IMR-90 (cell line): ENCODE measurements at regions not wholly inside any gene's neighbourhood (a gene's known extent, or its start where the extent isn't known, plus 50 kb on each side); places are given as distances from the start of the nearest gene placed in this dataset.

Source experiments
- ATAC-seq: fragments of 200-7000 bp; cut with Tn5 transposase; 2 replicates; pipeline ENCODE4 v1.9.1; 2020; ENCODE audit warnings: low read depth, mild to moderate bottlenecking, moderate library complexity
- BruUV-seq: library from RNA; stranded (reverse); fragments of 400-500 nt; replicated peaks from 2 replicates; lab custom pipeline; 2021; lab: Mats Ljungman, UMichigan
- CTCF ChIA-PET: fragments of 300-600 bp; formaldehyde crosslinking; extraction: SDS; loops from one replicate; lab custom pipeline; 2021; ENCODE audit warnings: antibody characterized with exemption; lab: Yijun Ruan, JAX
- POLR2A ChIA-PET: fragments of 300-600 bp; sonication (Branson Sonifier 250); formaldehyde crosslinking; loops from one replicate; lab custom pipeline; 2022; ENCODE audit warnings: antibody characterized with exemption; ENCODE audit not compliant: unreplicated experiment; lab: Charles Lee
- DNase-seq: peaks from one replicate; pipeline ENCODE4 v3.0.0; 2013
- H2AFZ ChIP-seq: replicated peaks from 2 replicates; pipeline ENCODE3; 2013; ENCODE audit warnings: low read length, mild to moderate bottlenecking; ENCODE audit not compliant: poor library complexity
- H2AK5ac ChIP-seq: 2 replicates; pipeline ENCODE4 v1.6.1; 2013; ENCODE audit warnings: low read depth, low read length, inconsistent platforms
- H2AK9ac ChIP-seq: replicated peaks from 2 replicates; pipeline ENCODE3; 2013; ENCODE audit warnings: mild to moderate bottlenecking, low read depth, low read length, moderate library complexity; ENCODE audit not compliant: poor library complexity
- H2BK120ac ChIP-seq: 2 replicates; pipeline ENCODE4 v1.6.1; 2013; ENCODE audit warnings: low read depth, low read length, inconsistent platforms
- H2BK15ac ChIP-seq: 3 replicates; pipeline ENCODE4 v1.6.1; 2013; ENCODE audit warnings: low read depth, low read length, inconsistent platforms
- H2BK20ac ChIP-seq: 2 replicates; pipeline ENCODE4 v1.6.1; 2013; ENCODE audit warnings: low read depth, mild to moderate bottlenecking, inconsistent platforms, low read length, moderate library complexity
- H2BK5ac ChIP-seq: 2 replicates; pipeline ENCODE4 v1.6.1; 2013; ENCODE audit warnings: mild to moderate bottlenecking, low read depth, low read length, inconsistent platforms; ENCODE audit not compliant: poor library complexity, severe bottlenecking
- H3K14ac ChIP-seq: replicated peaks from 2 replicates; pipeline ENCODE4 v1.6.1; 2013; ENCODE audit warnings: low read depth, low read length, inconsistent platforms
- H3K18ac ChIP-seq: 2 replicates; pipeline ENCODE4 v1.6.1; 2013; ENCODE audit warnings: low read depth, low read length, control low read depth
- H3K23ac ChIP-seq: 2 replicates; pipeline ENCODE4 v1.6.1; 2013; ENCODE audit warnings: low read depth, low read length, inconsistent platforms
- H3K27ac ChIP-seq: 2 replicates; pipeline ENCODE4 v1.5.1; 2013; ENCODE audit warnings: mild to moderate bottlenecking, control low read depth, low read length; ENCODE audit not compliant: insufficient read depth
- H3K27me3 ChIP-seq: 2 replicates; pipeline ENCODE4 v1.6.1; 2013; ENCODE audit warnings: low read length; ENCODE audit not compliant: control insufficient read depth, insufficient read depth
- H3K36me3 ChIP-seq: 2 replicates; pipeline ENCODE4 v1.6.1; 2013; ENCODE audit warnings: low read length, mixed read lengths; ENCODE audit not compliant: control insufficient read depth, insufficient read depth
- H3K4ac ChIP-seq: 2 replicates; pipeline ENCODE4 v1.6.1; 2013; ENCODE audit warnings: low read depth, low read length, inconsistent platforms
- H3K4me1 ChIP-seq: 2 replicates; pipeline ENCODE4 v1.6.1; 2013; ENCODE audit warnings: low read length, mixed read lengths; ENCODE audit not compliant: control insufficient read depth, insufficient read depth
- H3K4me2 ChIP-seq: 2 replicates; pipeline ENCODE4 v1.6.1; 2013; ENCODE audit warnings: low read depth, mild to moderate bottlenecking, control low read depth, low read length, moderate library complexity
- H3K4me3 ChIP-seq: 2 replicates; pipeline ENCODE4 v1.5.1; 2013; ENCODE audit warnings: low read depth, mild to moderate bottlenecking, control low read depth, low read length, moderate library complexity; ENCODE audit not compliant: insufficient read depth
- H3K56ac ChIP-seq: 2 replicates; pipeline ENCODE4 v1.6.1; 2013; ENCODE audit warnings: low read length, inconsistent platforms; ENCODE audit not compliant: insufficient read depth; ENCODE audit errors: extremely low read depth
- H3K79me1 ChIP-seq, 2 experiments: 2 replicates each; pipeline ENCODE4 v1.6.1; 2013; ENCODE audit warnings: low read length in 2 of 2, inconsistent platforms in 1 of 2, low read depth in 1 of 2
- H3K9ac ChIP-seq: 2 replicates; pipeline ENCODE4 v1.6.1; 2013; ENCODE audit warnings: low read depth, low read length, control low read depth
- H3K9me1 ChIP-seq: 2 replicates; pipeline ENCODE4 v1.6.1; 2013; ENCODE audit warnings: low read length, inconsistent platforms; ENCODE audit not compliant: insufficient read depth
- H3K9me3 ChIP-seq: 2 replicates; pipeline ENCODE4 v1.6.1; 2013; ENCODE audit warnings: low read length; ENCODE audit not compliant: control insufficient read depth, insufficient read depth
- H4K20me1 ChIP-seq: 2 replicates; pipeline ENCODE4 v1.6.1; 2013; ENCODE audit warnings: low read length, inconsistent platforms; ENCODE audit not compliant: insufficient read depth
- H4K5ac ChIP-seq: 2 replicates; pipeline ENCODE4 v1.6.1; 2013; ENCODE audit warnings: mild to moderate bottlenecking, low read depth, low read length, control low read depth
- H4K8ac ChIP-seq, 2 experiments: 2 replicates each; pipeline ENCODE4 v1.6.1; 2013; ENCODE audit warnings: low read depth in 2 of 2, low read length in 2 of 2, control low read depth in 1 of 2, inconsistent platforms in 1 of 2
- H4K91ac ChIP-seq: 2 replicates; pipeline ENCODE4 v1.6.1; 2013; ENCODE audit warnings: low read depth, low read length, inconsistent platforms; ENCODE audit not compliant: insufficient read depth
- BHLHE40 ChIP-seq: fragments of 150-350 bp; IDR thresholded peaks from 2 replicates; pipeline ENCODE4 v1.6.1; 2016; ENCODE audit warnings: mild to moderate bottlenecking, low read depth, low read length
- CEBPB ChIP-seq: IDR thresholded peaks from 2 replicates; pipeline ENCODE4 v1.6.1; 2012; ENCODE audit warnings: low read depth, low read length, improper control_type of control experiment
- FOS ChIP-seq: fragments of 150-350 bp; IDR thresholded peaks from 2 replicates; pipeline ENCODE4 v1.6.1; 2016; ENCODE audit warnings: low read depth, low read length
- MAFK ChIP-seq: IDR thresholded peaks from 2 replicates; pipeline ENCODE4 v1.6.1; 2012; ENCODE audit warnings: low read depth, low read length, improper control_type of control experiment
- MAZ ChIP-seq: IDR thresholded peaks from 2 replicates; pipeline ENCODE4 v1.6.1; 2012; ENCODE audit warnings: low read depth, mild to moderate bottlenecking, low read length, improper control_type of control experiment, moderate library complexity, borderline replicate concordance
- MXI1 ChIP-seq: IDR thresholded peaks from 2 replicates; pipeline ENCODE4 v1.6.1; 2012; ENCODE audit warnings: low read depth, mild to moderate bottlenecking, low read length, moderate library complexity, borderline replicate concordance
- NFE2L2 ChIP-seq: fragments of 150-350 bp; IDR thresholded peaks from 2 replicates; pipeline ENCODE4 v1.6.1; 2016; ENCODE audit warnings: low read depth, mild to moderate bottlenecking, low read length
- POLR2A ChIP-seq: IDR thresholded peaks from 2 replicates; pipeline ENCODE4 v1.6.1; 2012; ENCODE audit warnings: mild to moderate bottlenecking, low read depth, low read length
- RAD21 ChIP-seq: IDR thresholded peaks from 2 replicates; pipeline ENCODE4 v1.6.1; 2012; ENCODE audit warnings: low read length, improper control_type of control experiment
- RCOR1 ChIP-seq: IDR thresholded peaks from 2 replicates; pipeline ENCODE4 v1.6.1; 2012; ENCODE audit warnings: mild to moderate bottlenecking, low read length, improper control_type of control experiment; ENCODE audit not compliant: insufficient replicate concordance
- SMC3 ChIP-seq: fragments of 150-350 bp; IDR thresholded peaks from 2 replicates; pipeline ENCODE4 v1.6.1; 2016; ENCODE audit warnings: low read depth, mild to moderate bottlenecking, antibody characterized with exemption, low read length, moderate library complexity
- WGBS, 2 experiments: methylation state at CpG; one replicate each; pipeline versions ENCODE4 v1.1.5 to v1.1.7; 2013; ENCODE audit warnings: missing lambda C conversion rate in 2 of 2; ENCODE audit not compliant: insufficient read length in 1 of 2; ENCODE audit errors: extremely low coverage in 2 of 2; 5-methylcytosine and 5-hydroxymethylcytosine counted together
- dilution Hi-C: fragments of 300-500 bp; cut with HindIII; formaldehyde crosslinking; loops from one replicate; pipeline ENCODE4 v1.14.3; 2018; ENCODE audit warnings: low sequenced_read_pairs; ENCODE audit not compliant: unreplicated experiment
- in situ Hi-C: fragments of 300-500 bp; cut with MboI; formaldehyde crosslinking; loops from 3 replicates; pipeline ENCODE4 v1.14.3; 2019; ENCODE audit warnings: low sequenced_read_pairs, inconsistent platforms, mixed read lengths
- intact Hi-C: fragments of 100-400 bp; cut with micrococcal nuclease; formaldehyde crosslinking; loops from 2 replicates; pipeline ENCODE4 v1.10.0; 2022
- TF ChIP-seq, protein P1 (sequence below): fragments of 150-350 bp; IDR thresholded peaks from 2 replicates; pipeline ENCODE4 v1.6.1; 2016; ENCODE audit warnings: low read depth, mild to moderate bottlenecking, low read length, moderate library complexity, borderline replicate concordance
- TF ChIP-seq, protein P2 (sequence below): conservative IDR thresholded peaks from 2 replicates; pipeline ENCODE4 v1.5.1; 2012; ENCODE audit warnings: mild to moderate bottlenecking, low read depth, low read length, improper control_type of control experiment

DNA sequence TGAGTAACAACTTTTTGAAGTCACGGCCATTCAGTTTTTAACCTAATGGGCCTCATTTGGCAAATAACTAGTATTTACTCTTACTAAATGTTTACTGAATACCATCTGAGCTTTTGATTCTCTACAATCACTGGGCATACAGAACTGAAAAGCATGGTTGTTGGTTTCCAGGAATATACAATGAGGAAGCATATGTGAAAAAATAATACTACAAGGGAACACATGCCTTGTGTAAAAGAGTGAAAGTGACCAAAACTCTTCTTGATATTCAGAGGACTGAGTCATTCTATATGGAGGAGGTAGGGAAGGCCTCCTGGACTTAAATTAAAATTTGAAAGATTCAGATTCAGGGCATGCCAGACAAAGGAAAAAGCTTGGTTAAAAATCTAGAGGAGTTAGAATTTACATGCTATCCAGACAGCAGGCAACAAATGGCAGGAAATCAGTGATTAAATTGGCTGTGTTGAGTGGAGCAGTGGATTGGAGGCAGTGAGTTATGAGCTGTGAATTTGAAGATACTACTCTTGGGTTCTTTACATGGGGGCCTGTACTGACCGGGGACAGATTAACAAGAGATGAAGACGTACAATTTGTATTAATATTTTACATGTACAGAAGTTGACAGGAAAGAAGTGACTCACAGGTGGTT lies 53.6 kb upstream of the NRXN1 start:
- H2BK120ac ChIP-seq, result no peak overlapping the region
- ChIA-PET POLR2A (no interaction called here), CTCF (interaction anchor here (0.8 kb wide), 1 partner anchor 77 kb away, joined by 3 read pairs; no protein-coding TSS in a partner anchor)
- H3K23ac ChIP-seq, result no peak overlapping the region
- no peak overlapping the region for H2AK5ac ChIP-seq
- no peak overlapping the region for H3K18ac ChIP-seq
- no CpG with 5 or more reads among the region's 3 CpGs for WGBS, 2 experiments
- DNase-seq (no peak), ATAC-seq (no peak)
- in situ Hi-C loops (no loop called here), dilution Hi-C loops (no loop called here), intact Hi-C loops (no loop called here)
- no peak overlapping the region for H3K14ac ChIP-seq
- H4K5ac ChIP-seq, result no peak overlapping the region
- H3K4me3 ChIP-seq, result no peak overlapping the region
- H3K56ac ChIP-seq, result no peak overlapping the region
- no peak overlapping the region for H3K27ac ChIP-seq
- TF ChIP-seq FOS, result no peak
- TF ChIP-seq, protein P1, sequence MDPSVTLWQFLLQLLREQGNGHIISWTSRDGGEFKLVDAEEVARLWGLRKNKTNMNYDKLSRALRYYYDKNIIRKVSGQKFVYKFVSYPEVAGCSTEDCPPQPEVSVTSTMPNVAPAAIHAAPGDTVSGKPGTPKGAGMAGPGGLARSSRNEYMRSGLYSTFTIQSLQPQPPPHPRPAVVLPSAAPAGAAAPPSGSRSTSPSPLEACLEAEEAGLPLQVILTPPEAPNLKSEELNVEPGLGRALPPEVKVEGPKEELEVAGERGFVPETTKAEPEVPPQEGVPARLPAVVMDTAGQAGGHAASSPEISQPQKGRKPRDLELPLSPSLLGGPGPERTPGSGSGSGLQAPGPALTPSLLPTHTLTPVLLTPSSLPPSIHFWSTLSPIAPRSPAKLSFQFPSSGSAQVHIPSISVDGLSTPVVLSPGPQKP, result no peak
- TF ChIP-seq NFE2L2, result no peak
- no peak for TF ChIP-seq MAZ
- no peak for TF ChIP-seq MXI1
- TF ChIP-seq, protein P2, sequence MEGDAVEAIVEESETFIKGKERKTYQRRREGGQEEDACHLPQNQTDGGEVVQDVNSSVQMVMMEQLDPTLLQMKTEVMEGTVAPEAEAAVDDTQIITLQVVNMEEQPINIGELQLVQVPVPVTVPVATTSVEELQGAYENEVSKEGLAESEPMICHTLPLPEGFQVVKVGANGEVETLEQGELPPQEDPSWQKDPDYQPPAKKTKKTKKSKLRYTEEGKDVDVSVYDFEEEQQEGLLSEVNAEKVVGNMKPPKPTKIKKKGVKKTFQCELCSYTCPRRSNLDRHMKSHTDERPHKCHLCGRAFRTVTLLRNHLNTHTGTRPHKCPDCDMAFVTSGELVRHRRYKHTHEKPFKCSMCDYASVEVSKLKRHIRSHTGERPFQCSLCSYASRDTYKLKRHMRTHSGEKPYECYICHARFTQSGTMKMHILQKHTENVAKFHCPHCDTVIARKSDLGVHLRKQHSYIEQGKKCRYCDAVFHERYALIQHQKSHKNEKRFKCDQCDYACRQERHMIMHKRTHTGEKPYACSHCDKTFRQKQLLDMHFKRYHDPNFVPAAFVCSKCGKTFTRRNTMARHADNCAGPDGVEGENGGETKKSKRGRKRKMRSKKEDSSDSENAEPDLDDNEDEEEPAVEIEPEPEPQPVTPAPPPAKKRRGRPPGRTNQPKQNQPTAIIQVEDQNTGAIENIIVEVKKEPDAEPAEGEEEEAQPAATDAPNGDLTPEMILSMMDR, result no peak
- no peak for TF ChIP-seq SMC3
- no peak for TF ChIP-seq POLR2A
- TF ChIP-seq MAFK, result no peak
- TF ChIP-seq RAD21, result no peak
- TF ChIP-seq BHLHE40, result no peak
- TF ChIP-seq RCOR1, result no peak
- TF ChIP-seq CEBPB, result no peak
- H2BK5ac ChIP-seq, result no peak overlapping the region
- H2BK15ac ChIP-seq, result no peak overlapping the region
- no peaks in the 10 kb centered on the region for H3K9me1 ChIP-seq
- H3K4ac ChIP-seq, result no peak overlapping the region
- no peak overlapping the region for H3K4me2 ChIP-seq
- H4K91ac ChIP-seq, result no peak overlapping the region
- no peaks in the 10 kb centered on the region for H4K20me1 ChIP-seq
- no peaks in the 10 kb centered on the region for H3K4me1 ChIP-seq
- H3K79me1 ChIP-seq, result no peaks in the 10 kb centered on the region
- H2BK20ac ChIP-seq, result no peak overlapping the region
- H3K9me3 ChIP-seq, result no peaks in the 10 kb centered on the region
- H2AFZ ChIP-seq, result no peak overlapping the region
- no peak overlapping the region for H4K8ac ChIP-seq
- no peak overlapping the region for H3K9ac ChIP-seq
- no TSS peak for BruUV-seq
- H3K36me3 ChIP-seq, result no peaks in the 10 kb centered on the region
- H2AK9ac ChIP-seq, result no peak overlapping the region
- H3K27me3 ChIP-seq, result no peaks in the 10 kb centered on the region
